ENCODE measurements at regions not wholly inside any gene's neighbourhood (a gene's known extent, or its start where the extent isn't known, plus 50 kb on each side); places are given as distances from the start of the nearest gene placed in this dataset.

- DNase-seq, result no peak
Observed at GRCh38 chr4:152109531-152110509, 349.0 kb upstream of the GATB start.

- no peak for DNase-seq
Observed at GRCh38 chr4:152107736-152108500, 347.1 kb upstream of the GATB start.

- DNase-seq, result no peak
Observed at GRCh38 chr4:152106781-152107321, 346.0 kb upstream of the GATB start.

GRCh38 chr4:152106113-152106763 is 345.4 kb upstream of the GATB start:
- DNase-seq, result peak; percentile 53

GRCh38 chr4:152104901-152105357 is 344.1 kb upstream of the GATB start:
- DNase-seq, result no peak

- DNase-seq, result no peak
Observed at GRCh38 chr4:152104356-152104755, 343.5 kb upstream of the GATB start.

GRCh38 chr4:152103181-152103901 is 342.5 kb upstream of the GATB start:
- DNase-seq, result peak; percentile 44

- DNase-seq, result no peak
Observed at GRCh38 chr4:152102436-152103000, 341.7 kb upstream of the GATB start.

- no peak for DNase-seq
Observed at GRCh38 chr4:152101556-152102435, 341.0 kb upstream of the GATB start.

GRCh38 chr4:152100379-152101201 is 339.8 kb upstream of the GATB start:
- DNase-seq, result peak; percentile 8

GRCh38 chr4:152099981-152100378 is 339.2 kb upstream of the GATB start:
- no peak for DNase-seq

- no peak for DNase-seq
Observed at GRCh38 chr4:152099555-152099954, 338.7 kb upstream of the GATB start.

- peak; percentile 13 for DNase-seq
Observed at GRCh38 chr4:152099061-152099425, 338.2 kb upstream of the GATB start.

GRCh38 chr4:152098365-152099060 is 337.7 kb upstream of the GATB start:
- no peak for DNase-seq

GRCh38 chr4:152097371-152097770 is 336.6 kb upstream of the GATB start:
- no peak for DNase-seq

- DNase-seq, result peak; percentile 62
Observed at GRCh38 chr4:152095701-152096070, 334.9 kb upstream of the GATB start.

- DNase-seq, result peak; percentile 90
Observed at GRCh38 chr4:152094970-152095700, 334.3 kb upstream of the GATB start.

- DNase-seq, result no peak
Observed at GRCh38 chr4:152091405-152091804, 330.6 kb upstream of the GATB start.

GRCh38 chr4:152090543-152090942 is 329.7 kb upstream of the GATB start:
- no peak for DNase-seq
